Astrocyte of the spinal cord (primary cell): ENCODE measurements at regions not wholly inside any gene's neighbourhood (a gene's known extent, or its start where the extent isn't known, plus 50 kb on each side); places are given as distances from the start of the nearest gene placed in this dataset.

Experiments used
- DNase-seq: peaks from one replicate; pipeline ENCODE4 v3.0.0; 2011; ENCODE audit warnings: low read depth, low spot score
- H3K4me3 ChIP-seq: 2 replicates; pipeline ENCODE4 v1.5.1; 2011; ENCODE audit warnings: low read depth, mild to moderate bottlenecking, low read length, moderate library complexity
- in situ Hi-C: cut with HindIII; loops from 2 replicates; pipeline ENCODE4 v1.10.0; 2017; ENCODE audit warnings: low sequenced_read_pairs
- TF ChIP-seq, protein P1 (sequence below): IDR thresholded peaks from 2 replicates; pipeline ENCODE4 v1.5.1; 2012; ENCODE audit warnings: low read depth, mild to moderate bottlenecking, low read length, inconsistent platforms

DNA sequence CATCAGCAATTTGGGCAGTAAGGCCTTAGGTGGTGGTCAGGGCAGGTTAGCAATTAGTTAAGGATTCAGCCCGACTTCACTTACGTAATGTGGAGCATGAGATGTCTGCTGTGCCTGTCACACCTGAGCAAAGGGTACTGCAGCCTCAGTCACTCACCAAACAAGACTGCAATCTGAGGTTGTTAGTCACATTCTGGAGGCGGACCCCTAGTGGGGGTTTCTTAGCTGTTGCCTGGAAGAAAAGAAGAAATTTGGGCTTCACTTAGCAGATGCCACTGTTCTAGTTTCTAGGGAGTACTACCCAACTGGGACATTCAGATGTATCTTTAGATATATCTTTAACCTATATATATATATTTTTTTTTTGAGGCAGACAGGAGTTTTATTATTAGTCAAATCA, 529.9 kb downstream of the SLC4A3 start:
- no peak overlapping the region for H3K4me3 ChIP-seq
- TF ChIP-seq, protein P1, sequence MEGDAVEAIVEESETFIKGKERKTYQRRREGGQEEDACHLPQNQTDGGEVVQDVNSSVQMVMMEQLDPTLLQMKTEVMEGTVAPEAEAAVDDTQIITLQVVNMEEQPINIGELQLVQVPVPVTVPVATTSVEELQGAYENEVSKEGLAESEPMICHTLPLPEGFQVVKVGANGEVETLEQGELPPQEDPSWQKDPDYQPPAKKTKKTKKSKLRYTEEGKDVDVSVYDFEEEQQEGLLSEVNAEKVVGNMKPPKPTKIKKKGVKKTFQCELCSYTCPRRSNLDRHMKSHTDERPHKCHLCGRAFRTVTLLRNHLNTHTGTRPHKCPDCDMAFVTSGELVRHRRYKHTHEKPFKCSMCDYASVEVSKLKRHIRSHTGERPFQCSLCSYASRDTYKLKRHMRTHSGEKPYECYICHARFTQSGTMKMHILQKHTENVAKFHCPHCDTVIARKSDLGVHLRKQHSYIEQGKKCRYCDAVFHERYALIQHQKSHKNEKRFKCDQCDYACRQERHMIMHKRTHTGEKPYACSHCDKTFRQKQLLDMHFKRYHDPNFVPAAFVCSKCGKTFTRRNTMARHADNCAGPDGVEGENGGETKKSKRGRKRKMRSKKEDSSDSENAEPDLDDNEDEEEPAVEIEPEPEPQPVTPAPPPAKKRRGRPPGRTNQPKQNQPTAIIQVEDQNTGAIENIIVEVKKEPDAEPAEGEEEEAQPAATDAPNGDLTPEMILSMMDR, result no peak
- DNase-seq, result no peak
- in situ Hi-C loops, result no loop called here

DNA sequence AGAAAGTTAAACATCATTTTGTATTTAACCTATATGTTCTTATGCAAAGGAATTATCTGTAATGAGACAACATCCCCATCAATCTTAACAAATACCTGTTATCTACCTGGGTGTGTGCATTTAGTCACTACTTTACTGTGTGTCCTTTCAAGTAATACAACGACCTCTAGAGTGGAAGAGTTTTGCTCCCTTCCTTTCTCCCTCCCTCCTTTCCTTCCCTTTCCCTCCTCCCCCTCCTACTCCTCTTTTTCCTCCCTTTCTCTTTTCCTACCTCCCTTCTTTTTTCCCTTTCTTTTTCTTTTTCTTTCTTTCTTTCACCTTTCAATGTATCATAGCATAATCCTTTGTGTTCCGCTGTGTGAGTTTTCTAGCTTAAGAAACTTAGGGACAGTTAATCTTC, 532.3 kb downstream of the SLC4A3 start:
- TF ChIP-seq, protein P1, result no peak
- in situ Hi-C loops, result no loop called here
- no peak for DNase-seq
- H3K4me3 ChIP-seq, result no peak overlapping the region

DNA sequence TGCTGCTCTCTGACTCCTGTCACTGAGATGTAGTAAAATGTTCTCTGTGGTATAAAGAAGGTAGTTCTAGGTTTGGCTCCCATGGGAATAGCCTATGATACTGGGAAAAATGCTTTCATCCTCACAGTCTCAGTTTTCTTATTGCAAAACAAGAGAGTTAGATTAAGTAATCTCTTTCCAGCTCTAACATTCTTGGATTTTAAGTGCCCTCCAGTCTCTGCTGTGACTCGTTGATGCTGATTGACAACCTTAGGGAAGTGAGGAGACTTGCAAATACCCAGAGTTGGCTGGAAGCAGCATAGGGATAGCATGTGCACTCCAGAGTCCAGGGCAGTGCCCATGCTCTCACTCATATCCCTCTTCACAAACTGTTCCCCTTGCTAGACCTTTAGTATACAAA, 534.9 kb downstream of the SLC4A3 start:
- TF ChIP-seq, protein P1, result no peak
- in situ Hi-C loops, result no loop called here
- no peak for DNase-seq
- no peak overlapping the region for H3K4me3 ChIP-seq

DNA sequence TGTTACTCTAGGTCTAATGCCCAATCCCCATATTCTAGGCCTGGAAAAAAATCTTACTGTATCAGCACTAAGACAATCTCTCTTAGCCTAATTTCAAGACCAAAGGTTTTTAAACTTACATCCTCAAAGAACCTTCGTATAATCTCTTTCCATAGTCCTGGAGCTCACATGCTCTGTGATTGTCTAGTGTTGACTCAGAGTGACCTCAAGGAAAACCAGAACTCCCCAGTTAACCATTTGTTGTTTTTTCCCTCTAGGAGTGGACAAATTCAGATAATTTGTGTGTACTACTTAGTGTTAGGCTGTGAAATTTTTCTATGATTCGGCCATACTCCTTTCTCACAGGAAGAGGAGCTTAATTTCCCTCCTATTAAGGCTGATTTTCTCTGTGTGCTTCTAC, 536.1 kb downstream of the SLC4A3 start:
- in situ Hi-C loops, result no loop called here
- DNase-seq, result no peak
- TF ChIP-seq, protein P1, result no peak
- H3K4me3 ChIP-seq, result no peak overlapping the region

DNA sequence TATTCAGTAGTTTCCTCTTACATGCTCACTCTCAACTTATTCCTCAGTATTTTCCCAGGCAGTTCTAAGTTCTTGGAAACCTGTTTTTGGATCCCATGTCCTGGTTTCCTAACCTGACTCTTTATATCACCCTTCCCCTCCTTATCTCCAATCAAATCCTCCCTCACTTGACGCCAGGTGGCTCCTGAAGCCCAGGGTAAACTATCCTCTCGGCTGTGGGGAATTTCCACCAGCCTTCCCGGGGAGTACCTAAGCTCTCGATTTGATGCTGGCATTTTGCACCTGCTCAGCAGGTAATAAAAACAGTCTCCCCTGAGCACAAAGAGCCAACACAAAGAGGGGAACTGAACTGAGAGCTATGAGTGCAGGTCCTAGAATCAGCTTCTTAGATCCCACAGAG, 538.0 kb downstream of the SLC4A3 start:
- in situ Hi-C loops, result no loop called here
- TF ChIP-seq, protein P1, result no peak
- DNase-seq, result no peak
- H3K4me3 ChIP-seq, result no peak overlapping the region

DNA sequence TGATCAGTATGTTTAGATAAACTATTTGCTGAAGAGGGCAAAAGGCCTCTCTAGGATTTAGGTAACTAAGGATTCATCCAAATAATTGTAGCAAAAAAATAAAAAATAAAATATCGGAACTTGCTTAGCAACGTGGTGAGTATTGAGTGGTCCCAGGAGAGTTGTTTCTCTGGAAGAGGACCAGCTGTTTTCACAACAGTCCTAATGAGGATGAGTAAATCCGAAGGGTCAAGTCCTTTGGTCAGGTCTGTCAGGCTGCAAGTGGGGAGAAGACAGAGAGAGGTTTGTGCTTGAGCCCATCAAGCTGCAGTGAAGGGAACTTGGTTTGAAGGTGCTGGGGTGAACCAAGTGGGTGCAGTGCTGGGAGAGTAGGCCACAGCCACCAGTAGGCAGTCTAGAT, 539.2 kb downstream of the SLC4A3 start:
- TF ChIP-seq, protein P1, result no peak
- DNase-seq, result no peak
- in situ Hi-C loops, result no loop called here
- no peak overlapping the region for H3K4me3 ChIP-seq

DNA sequence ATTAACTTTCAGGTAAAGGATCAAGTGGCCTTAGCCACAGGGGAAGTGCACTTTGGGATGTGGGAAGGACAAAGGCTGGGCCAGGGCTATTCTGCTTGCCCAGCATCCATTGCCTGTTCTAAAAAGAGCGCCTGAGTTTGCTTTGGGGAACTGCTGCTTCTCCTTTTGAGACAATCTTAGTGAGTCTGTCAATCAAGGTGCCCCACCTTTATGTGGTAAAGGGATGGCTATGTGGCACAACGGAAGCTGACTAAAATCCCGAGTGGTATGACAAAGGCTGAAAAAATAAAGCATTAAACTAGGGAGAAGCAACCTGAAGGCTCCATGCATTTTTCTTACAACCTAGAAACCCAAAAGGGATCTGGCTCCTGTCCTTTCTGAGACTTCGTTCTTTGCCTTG, 540.5 kb downstream of the SLC4A3 start:
- TF ChIP-seq, protein P1, result no peak
- H3K4me3 ChIP-seq, result no peak overlapping the region
- in situ Hi-C loops, result no loop called here
- no peak for DNase-seq
